DND-41 (cell line): ENCODE measurements at regions not wholly inside any gene's neighbourhood (a gene's known extent, or its start where the extent isn't known, plus 50 kb on each side); places are given as distances from the start of the nearest gene placed in this dataset.

Experiments
- CTCF ChIP-seq: IDR thresholded peaks from 2 replicates; pipeline ENCODE4 v1.5.1; 2012; ENCODE audit warnings: borderline replicate concordance, low read length, moderate library complexity, mild to moderate bottlenecking; ENCODE audit not compliant: poor library complexity, severe bottlenecking; ENCODE audit errors: extremely low read depth
- EZH2 ChIP-seq: IDR thresholded peaks from 3 replicates; pipeline ENCODE4 v1.6.1; 2012; ENCODE audit warnings: borderline replicate concordance, low read depth, mild to moderate bottlenecking, moderate library complexity, low read length, inconsistent platforms; ENCODE audit not compliant: severe bottlenecking

DNA sequence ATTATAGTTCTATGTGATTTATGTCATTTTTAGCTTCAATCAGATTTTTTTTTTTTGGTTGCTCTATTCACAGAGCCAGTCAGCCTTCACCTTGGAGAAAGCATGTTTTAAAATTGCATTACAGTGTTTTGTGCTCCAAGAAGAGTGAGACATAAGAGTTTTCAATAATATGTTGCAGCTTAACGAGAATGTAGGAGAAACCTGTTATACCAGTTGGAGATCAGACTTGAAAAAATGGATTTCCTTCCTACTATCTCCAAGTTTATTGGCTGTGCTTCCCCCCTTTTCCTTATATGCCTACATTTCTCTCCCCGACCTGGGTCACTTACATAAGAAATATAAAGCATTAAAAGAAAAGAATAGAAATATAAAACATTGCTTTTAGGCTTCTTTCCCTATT is 123.9 kb upstream of the ARGLU1 start:
- TF ChIP-seq CTCF (no peak), EZH2 (no peak)
